ENCODE measurements at regions not wholly inside any gene's neighbourhood (a gene's known extent, or its start where the extent isn't known, plus 50 kb on each side); places are given as distances from the start of the nearest gene placed in this dataset.

- TF ChIP-seq CTCF (IDR thresholded peaks at IDR 0.05) (no peak), EP300 (IDR thresholded peaks at IDR 0.05) (no peak), POLR2A (IDR thresholded peaks at IDR 0.05; ENCODE audit: low read depth) (no peak), POLR2AphosphoS5 (IDR thresholded peaks at IDR 0.05) (no peak)
Measured at GRCh38 chr22:34902335-34902734, 163.6 kb upstream of the ISX start.
